Neural progenitor cell (in vitro differentiated cells): ENCODE measurements at regions not wholly inside any gene's neighbourhood (a gene's known extent, or its start where the extent isn't known, plus 50 kb on each side); places are given as distances from the start of the nearest gene placed in this dataset.

Experiments
- CTCF ChIP-seq: fragments of 200-600 bp; sonication (generic); IDR thresholded peaks from 2 replicates; pipeline ENCODE4 v1.5.1; 2017; ENCODE audit warnings: antibody characterized with exemption, mild to moderate bottlenecking
- EZH2phosphoT487 ChIP-seq: fragments of 200-600 bp; sonication (generic); IDR thresholded peaks from 2 replicates; pipeline ENCODE4 v1.6.1; 2017; ENCODE audit warnings: antibody characterized with exemption

GRCh38 chr4:129334136-129334535 is 238.2 kb downstream of the C4orf33 start:
- TF ChIP-seq CTCF: no peak
- TF ChIP-seq EZH2phosphoT487: no peak
